ENCODE measurements at regions not wholly inside any gene's neighbourhood (a gene's known extent, or its start where the extent isn't known, plus 50 kb on each side); places are given as distances from the start of the nearest gene placed in this dataset.
"Not testable (repeated sequence)": the region's sequence is repeated elsewhere in the genome, so short reads cannot be mapped to it uniquely, and the experiment has no call there.

- peak; percentile 45 for DNase-seq
Observed at GRCh38 chr13:81314461-81314860, 973.5 kb upstream of the SPRY2 start.

GRCh38 chr13:81305928-81306327 is 965.0 kb upstream of the SPRY2 start:
- no peak for DNase-seq

- no peak for DNase-seq
Observed at GRCh38 chr13:81304121-81304659, 963.3 kb upstream of the SPRY2 start.

GRCh38 chr13:81302677-81303076 is 961.8 kb upstream of the SPRY2 start:
- DNase-seq = no peak

GRCh38 chr13:81302125-81302524 is 961.2 kb upstream of the SPRY2 start:
- no peak for DNase-seq

GRCh38 chr13:81295177-81295576 is 954.3 kb upstream of the SPRY2 start:
- DNase-seq = no peak

- no peak for DNase-seq
Observed at GRCh38 chr13:81293594-81294164, 952.8 kb upstream of the SPRY2 start.

- no peak for DNase-seq
Observed at GRCh38 chr13:81283561-81283960, 942.6 kb upstream of the SPRY2 start.

- DNase-seq = no peak
Observed at GRCh38 chr13:81283062-81283461, 942.1 kb upstream of the SPRY2 start.

- no peak for DNase-seq
Observed at GRCh38 chr13:81275666-81276258, 934.8 kb upstream of the SPRY2 start.

GRCh38 chr13:81247711-81248110 is 906.8 kb upstream of the SPRY2 start:
- DNase-seq = peak; percentile 36

- DNase-seq = no peak
Observed at GRCh38 chr13:81246556-81246955, 905.6 kb upstream of the SPRY2 start.

- no peak for DNase-seq
Observed at GRCh38 chr13:81244011-81244410, 903.1 kb upstream of the SPRY2 start.

GRCh38 chr13:81230386-81230785 is 889.5 kb upstream of the SPRY2 start:
- no peak for DNase-seq

- DNase-seq = not testable (repeated sequence)
Observed at GRCh38 chr13:81226830-81227229, 885.9 kb upstream of the SPRY2 start.

GRCh38 chr13:81224209-81224833 is 883.4 kb upstream of the SPRY2 start:
- DNase-seq = no peak

GRCh38 chr13:81223778-81224177 is 882.9 kb upstream of the SPRY2 start:
- no peak for DNase-seq

GRCh38 chr13:81211713-81212112 is 870.8 kb upstream of the SPRY2 start:
- no peak for DNase-seq

GRCh38 chr13:81207636-81208035 is 866.7 kb upstream of the SPRY2 start:
- DNase-seq = no peak

- DNase-seq = no peak
Observed at GRCh38 chr13:81207231-81207630, 866.3 kb upstream of the SPRY2 start.

GRCh38 chr13:81203783-81204182 is 862.9 kb upstream of the SPRY2 start:
- DNase-seq = no peak

- DNase-seq = no peak
Observed at GRCh38 chr13:81199956-81200355, 859.0 kb upstream of the SPRY2 start.

- no peak for DNase-seq
Observed at GRCh38 chr13:81197966-81198365, 857.0 kb upstream of the SPRY2 start.

GRCh38 chr13:81197483-81197882 is 856.6 kb upstream of the SPRY2 start:
- no peak for DNase-seq
